RWPE2 (cell line): ENCODE measurements at regions not wholly inside any gene's neighbourhood (a gene's known extent, or its start where the extent isn't known, plus 50 kb on each side); places are given as distances from the start of the nearest gene placed in this dataset.

Experiments used
- ATAC-seq: fragments of 200-7000 bp; cut with Tn5 transposase; 3 replicates; pipeline ENCODE4 v1.9.1; 2021; ENCODE audit warnings: low read depth
- DNase-seq: peaks from one replicate; pipeline ENCODE4 v3.0.0-alpha.2; 2020; ENCODE audit warnings: low spot score
- H3K27ac ChIP-seq: fragments of 450-650 bp; 2 replicates; pipeline ENCODE4 v1.5.1; 2017; ENCODE audit warnings: mild to moderate bottlenecking; ENCODE audit not compliant: poor library complexity, severe bottlenecking
- H3K27me3 ChIP-seq: fragments of 250-450 bp; sonication (Bioruptor Pico); 2 replicates; pipeline ENCODE4 v1.5.1; 2021; ENCODE audit warnings: mild to moderate bottlenecking, moderate library complexity; ENCODE audit not compliant: insufficient read depth, poor library complexity, severe bottlenecking
- H3K36me3 ChIP-seq: fragments of 250-450 bp; sonication (Bioruptor Pico); 2 replicates; pipeline ENCODE4 v1.5.1; 2020; ENCODE audit warnings: low read depth, mild to moderate bottlenecking, moderate library complexity
- H3K4me1 ChIP-seq: fragments of 250-450 bp; sonication (Bioruptor Pico); 2 replicates; pipeline ENCODE4 v1.5.1; 2021; ENCODE audit warnings: mild to moderate bottlenecking, moderate library complexity; ENCODE audit not compliant: insufficient read depth, poor library complexity, severe bottlenecking
- H3K4me3 ChIP-seq: fragments of 250-450 bp; sonication (Bioruptor Pico); 2 replicates; pipeline ENCODE4 v1.5.1; 2021; ENCODE audit warnings: mild to moderate bottlenecking, moderate library complexity; ENCODE audit not compliant: severe bottlenecking
- H3K9me3 ChIP-seq: fragments of 250-450 bp; sonication (Bioruptor Pico); 2 replicates; pipeline ENCODE4 v1.5.1; 2021; ENCODE audit warnings: mild to moderate bottlenecking, moderate library complexity; ENCODE audit not compliant: severe bottlenecking
- TF ChIP-seq, protein P1 (sequence below): fragments of 450-650 bp; IDR thresholded peaks from one replicate; pipeline ENCODE4 v1.5.1; 2017; ENCODE audit warnings: mild to moderate bottlenecking, moderate library complexity; ENCODE audit not compliant: poor library complexity, severe bottlenecking

- TF ChIP-seq, protein P1, sequence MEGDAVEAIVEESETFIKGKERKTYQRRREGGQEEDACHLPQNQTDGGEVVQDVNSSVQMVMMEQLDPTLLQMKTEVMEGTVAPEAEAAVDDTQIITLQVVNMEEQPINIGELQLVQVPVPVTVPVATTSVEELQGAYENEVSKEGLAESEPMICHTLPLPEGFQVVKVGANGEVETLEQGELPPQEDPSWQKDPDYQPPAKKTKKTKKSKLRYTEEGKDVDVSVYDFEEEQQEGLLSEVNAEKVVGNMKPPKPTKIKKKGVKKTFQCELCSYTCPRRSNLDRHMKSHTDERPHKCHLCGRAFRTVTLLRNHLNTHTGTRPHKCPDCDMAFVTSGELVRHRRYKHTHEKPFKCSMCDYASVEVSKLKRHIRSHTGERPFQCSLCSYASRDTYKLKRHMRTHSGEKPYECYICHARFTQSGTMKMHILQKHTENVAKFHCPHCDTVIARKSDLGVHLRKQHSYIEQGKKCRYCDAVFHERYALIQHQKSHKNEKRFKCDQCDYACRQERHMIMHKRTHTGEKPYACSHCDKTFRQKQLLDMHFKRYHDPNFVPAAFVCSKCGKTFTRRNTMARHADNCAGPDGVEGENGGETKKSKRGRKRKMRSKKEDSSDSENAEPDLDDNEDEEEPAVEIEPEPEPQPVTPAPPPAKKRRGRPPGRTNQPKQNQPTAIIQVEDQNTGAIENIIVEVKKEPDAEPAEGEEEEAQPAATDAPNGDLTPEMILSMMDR, result no peak
- no peaks in the 10 kb centered on the region for H3K27me3 ChIP-seq
- no peak overlapping the region for H3K4me3 ChIP-seq
- ATAC-seq (no peak), DNase-seq (no peak)
- H3K36me3 ChIP-seq, result no peaks in the 10 kb centered on the region
- H3K27ac ChIP-seq, result no peak overlapping the region
- no peaks in the 10 kb centered on the region for H3K4me1 ChIP-seq
- H3K9me3 ChIP-seq, result no peaks in the 10 kb centered on the region
Measured at GRCh38 chr12:87304406-87304805, 724.8 kb downstream of the C12orf50 start.

DNA sequence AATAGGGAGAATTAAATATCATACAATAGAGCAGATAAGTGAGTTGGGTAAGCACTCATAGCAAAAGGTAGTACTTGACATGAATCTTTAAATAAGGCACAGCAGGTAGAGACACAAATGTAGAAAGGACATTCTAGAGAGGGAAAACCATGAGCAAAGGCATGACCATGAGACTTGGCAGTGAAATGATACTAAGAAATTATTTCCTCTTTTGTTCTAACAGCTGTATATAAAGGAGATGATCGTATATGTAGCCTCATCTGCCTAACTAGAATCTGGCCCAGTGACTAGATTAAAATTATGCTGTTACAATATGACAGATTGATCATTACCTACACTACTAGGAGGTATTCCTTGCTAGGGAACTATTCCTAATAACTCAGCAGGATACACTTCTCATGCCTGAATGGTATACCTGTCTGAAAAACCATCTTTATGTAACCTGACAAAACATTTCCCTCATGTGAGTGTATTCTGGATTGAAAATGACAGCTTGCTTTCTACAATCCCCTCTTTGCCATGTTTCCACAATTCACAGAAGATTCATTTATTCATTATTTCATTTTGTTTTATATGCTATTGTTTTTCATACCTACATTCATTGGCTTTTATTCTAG, 725.7 kb downstream of the C12orf50 start:
- no peaks in the 10 kb centered on the region for H3K9me3 ChIP-seq

DNA sequence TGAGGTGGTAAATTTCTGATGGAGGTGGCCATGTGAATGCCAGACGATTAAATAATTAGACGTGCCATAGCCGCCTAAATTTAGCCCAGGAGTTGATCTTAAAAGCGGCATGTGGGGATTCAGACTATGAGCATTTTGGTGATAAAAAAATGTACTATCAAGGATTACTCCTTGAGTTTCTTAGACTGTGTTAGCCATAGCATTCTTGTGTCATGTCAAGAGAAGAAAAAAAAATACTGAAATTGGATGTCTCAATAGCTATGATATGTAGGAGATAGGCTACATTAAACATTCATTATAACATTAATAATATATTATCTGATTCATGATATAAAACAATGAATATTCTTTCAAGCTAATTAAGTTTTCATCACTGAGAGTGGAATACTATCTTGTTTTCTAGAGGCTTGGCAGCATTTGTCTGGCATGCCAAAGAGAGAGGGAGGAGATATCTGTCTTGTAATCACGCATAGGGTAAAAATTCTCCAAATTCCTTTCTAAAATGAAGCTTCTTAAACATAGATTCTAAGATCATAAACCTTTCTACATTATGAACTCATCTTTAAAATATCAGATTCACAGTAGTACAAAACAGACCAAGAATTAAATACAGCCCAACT, 727.0 kb downstream of the C12orf50 start:
- Histone ChIP-seq H3K4me1 (no peaks in the 10 kb centered on the region), H3K36me3 (no peaks in the 10 kb centered on the region), H3K27ac (no peak overlapping the region), H3K27me3 (no peaks in the 10 kb centered on the region), H3K9me3 (no peaks in the 10 kb centered on the region), H3K4me3 (no peak overlapping the region)
- no peak for ATAC-seq
- TF ChIP-seq, protein P1, result no peak
- DNase-seq, result no peak

More for the DNA sequence above, 725.7 kb downstream of the C12orf50 start:
- Histone ChIP-seq H3K4me1 (no peaks in the 10 kb centered on the region), H3K27ac (no peak overlapping the region), H3K36me3 (no peaks in the 10 kb centered on the region), H3K4me3 (no peak overlapping the region), H3K27me3 (no peaks in the 10 kb centered on the region)
- DNase-seq (no peak), ATAC-seq (no peak)
- TF ChIP-seq, protein P1, result no peak

- H3K36me3 ChIP-seq, result no peaks in the 10 kb centered on the region; the same call in 1 of the 2 replicates
- TF ChIP-seq, protein P1, result no peak
Measured at GRCh38 chr12:87290505-87290904, 738.7 kb downstream of the C12orf50 start.

DNA sequence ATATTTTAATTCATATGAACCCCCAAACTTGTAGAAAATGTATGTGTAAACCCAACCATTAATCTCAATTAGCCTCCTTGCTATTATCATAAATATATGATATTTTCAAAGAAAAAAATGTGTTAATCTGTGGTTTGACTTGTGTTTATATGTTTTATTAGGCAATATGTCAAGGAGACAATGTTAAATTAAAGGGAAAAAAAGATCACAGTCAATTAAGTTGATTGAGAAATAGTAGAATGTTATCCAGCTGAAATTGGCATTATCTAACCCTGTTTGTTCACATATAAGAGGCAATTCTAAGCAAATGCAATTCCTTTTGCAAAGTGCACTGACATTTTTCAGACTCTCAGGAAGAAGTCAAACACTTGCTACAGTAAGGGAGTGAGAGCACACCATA, 745.3 kb downstream of the C12orf50 start:
- Histone ChIP-seq H3K9me3 (peaks cover 2% of the 10 kb centered on the region), H3K4me3 (no peak overlapping the region), H3K36me3 (no peaks in the 10 kb centered on the region), H3K27ac (no peak overlapping the region), H3K4me1 (no peaks in the 10 kb centered on the region), H3K27me3 (no peaks in the 10 kb centered on the region)
- no peak for DNase-seq
- TF ChIP-seq, protein P1, result no peak
- ATAC-seq, result no peak

More at GRCh38 chr12:87290505-87290904, 738.7 kb downstream of the C12orf50 start:
- Histone ChIP-seq H3K27me3 (no peaks in the 10 kb centered on the region), H3K9me3 (peaks cover 2% of the 10 kb centered on the region), H3K27ac (no peak overlapping the region), H3K4me3 (no peak overlapping the region), H3K4me1 (no peaks in the 10 kb centered on the region)
- no peak for ATAC-seq
- no peak for DNase-seq
